Lower leg skin (tissue), 3 donors: ENCODE measurements at regions not wholly inside any gene's neighbourhood (a gene's known extent, or its start where the extent isn't known, plus 50 kb on each side); places are given as distances from the start of the nearest gene placed in this dataset.

Source experiments
- POLR2A ChIP-seq, 2 donors: fragments of 450-650 bp; IDR thresholded peaks; one replicate each; pipeline ENCODE4 v1.6.1; 2016 to 2017; ENCODE audit warnings: antibody characterized with exemption in 2 of 2, mild to moderate bottlenecking in 1 of 2, moderate library complexity in 1 of 2
- TF ChIP-seq, protein P1 (sequence below), 3 donors: fragments of 450-650 bp; IDR thresholded peaks; one replicate each; pipeline ENCODE4 v1.5.1; 2016; ENCODE audit warnings: antibody characterized with exemption in 3 of 3, mild to moderate bottlenecking in 3 of 3, moderate library complexity in 2 of 3

DNA sequence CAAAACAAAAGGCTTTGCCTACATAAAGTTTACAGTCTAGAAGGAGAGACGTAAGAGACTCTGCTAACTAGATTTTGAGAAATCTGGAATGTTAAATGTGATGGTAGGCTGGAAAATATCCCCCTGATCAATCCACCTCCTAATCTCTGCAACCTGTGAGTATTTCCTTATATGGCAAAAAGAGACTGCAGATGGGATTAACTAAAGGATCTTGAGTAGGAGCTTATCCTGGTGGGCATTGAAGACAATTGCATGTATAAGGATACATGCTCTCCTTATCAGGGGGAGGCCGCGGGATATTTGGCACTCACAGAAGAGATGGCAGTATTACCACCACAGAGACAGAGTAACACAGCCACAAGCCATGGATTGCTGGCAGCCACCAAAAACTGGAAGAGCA is 95.2 kb downstream of the EGLN3 start:
- TF ChIP-seq, protein P1, sequence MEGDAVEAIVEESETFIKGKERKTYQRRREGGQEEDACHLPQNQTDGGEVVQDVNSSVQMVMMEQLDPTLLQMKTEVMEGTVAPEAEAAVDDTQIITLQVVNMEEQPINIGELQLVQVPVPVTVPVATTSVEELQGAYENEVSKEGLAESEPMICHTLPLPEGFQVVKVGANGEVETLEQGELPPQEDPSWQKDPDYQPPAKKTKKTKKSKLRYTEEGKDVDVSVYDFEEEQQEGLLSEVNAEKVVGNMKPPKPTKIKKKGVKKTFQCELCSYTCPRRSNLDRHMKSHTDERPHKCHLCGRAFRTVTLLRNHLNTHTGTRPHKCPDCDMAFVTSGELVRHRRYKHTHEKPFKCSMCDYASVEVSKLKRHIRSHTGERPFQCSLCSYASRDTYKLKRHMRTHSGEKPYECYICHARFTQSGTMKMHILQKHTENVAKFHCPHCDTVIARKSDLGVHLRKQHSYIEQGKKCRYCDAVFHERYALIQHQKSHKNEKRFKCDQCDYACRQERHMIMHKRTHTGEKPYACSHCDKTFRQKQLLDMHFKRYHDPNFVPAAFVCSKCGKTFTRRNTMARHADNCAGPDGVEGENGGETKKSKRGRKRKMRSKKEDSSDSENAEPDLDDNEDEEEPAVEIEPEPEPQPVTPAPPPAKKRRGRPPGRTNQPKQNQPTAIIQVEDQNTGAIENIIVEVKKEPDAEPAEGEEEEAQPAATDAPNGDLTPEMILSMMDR (IDR thresholded peaks at IDR 0.05), result no peak
- TF ChIP-seq POLR2A (IDR thresholded peaks at IDR 0.05), result no peak
